NCI-H2196 treated with DMSO at 0.1 percent for 48 hours (cell line): ENCODE measurements at regions not wholly inside any gene's neighbourhood (a gene's known extent, or its start where the extent isn't known, plus 50 kb on each side); places are given as distances from the start of the nearest gene placed in this dataset.

Source experiments
- DNase-seq: peaks from one replicate; lab custom pipeline; 2025; ENCODE audit not compliant: unreplicated experiment; lab: John Stamatoyannopoulos, UW

DNA sequence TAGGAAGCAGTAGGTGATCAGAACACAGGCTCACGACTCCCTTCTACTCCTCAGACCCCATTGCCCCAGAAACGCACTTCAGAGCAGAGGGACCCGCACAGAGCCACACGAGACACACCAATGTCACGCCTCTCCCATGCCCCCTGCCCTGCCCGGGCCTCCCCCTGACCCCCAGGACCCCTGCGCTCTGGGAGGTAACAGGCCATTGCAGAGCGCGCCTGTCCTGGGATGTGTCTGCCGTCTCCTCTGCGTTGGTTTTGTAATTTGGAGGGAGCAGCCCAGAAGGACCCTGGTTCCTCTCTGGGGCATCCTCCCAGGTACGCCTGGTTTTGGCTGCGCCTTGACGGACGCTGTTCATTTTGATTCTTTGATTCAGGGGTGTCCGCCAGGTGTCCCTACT, 85.4 kb downstream of the UNCX start:
- DNase-seq = no peak

DNA sequence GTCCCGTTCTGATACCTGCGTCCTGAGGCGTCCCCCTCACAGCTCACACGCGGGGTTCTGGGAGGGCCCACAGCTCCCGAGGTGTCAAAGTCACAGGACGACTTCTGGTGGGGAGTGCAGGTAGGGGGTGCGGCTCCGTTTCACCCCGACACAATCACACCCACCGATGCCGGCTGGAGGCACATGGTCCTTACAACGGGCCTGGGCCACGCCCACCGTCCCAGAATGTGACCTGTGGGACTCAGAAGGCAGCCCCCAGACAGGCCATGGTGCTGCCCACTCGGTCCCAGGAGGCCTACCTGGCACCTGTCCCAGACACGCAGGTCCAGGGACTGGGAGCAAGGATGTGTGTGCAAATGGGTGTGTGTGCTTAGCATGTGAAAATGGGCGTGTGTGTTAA, 86.0 kb downstream of the UNCX start:
- no peak for DNase-seq

DNA sequence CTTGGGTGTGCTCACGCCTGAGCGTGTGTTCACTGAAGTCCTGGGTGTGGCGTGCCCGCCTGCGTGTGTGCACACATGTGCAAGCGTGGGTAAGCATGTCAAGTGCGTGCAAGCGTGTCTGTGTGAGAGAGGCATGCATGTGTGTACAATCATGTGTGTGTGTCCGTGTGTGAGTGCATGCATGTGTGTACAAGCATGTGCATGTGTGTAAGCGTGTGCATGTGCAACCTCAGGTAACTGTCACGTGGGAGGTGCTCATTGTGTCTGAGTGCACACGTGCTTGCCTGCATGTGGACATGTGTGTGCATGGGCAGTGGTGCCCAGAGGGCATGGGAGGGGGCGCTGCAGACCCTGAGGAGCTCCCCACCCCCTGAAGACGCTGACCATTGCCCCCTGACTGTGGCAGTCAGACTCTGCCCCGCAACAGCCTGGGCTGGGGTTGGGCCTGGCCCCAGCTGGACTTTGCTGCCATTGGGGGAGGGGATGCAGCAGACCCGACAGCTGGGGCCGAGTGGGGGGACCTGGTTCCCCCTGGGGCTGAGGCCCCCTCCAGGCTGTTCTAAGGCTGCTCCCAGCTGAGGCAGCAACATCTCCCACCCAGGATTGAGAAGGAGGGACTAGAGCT, 88.1 kb downstream of the UNCX start:
- no peak for DNase-seq

DNA sequence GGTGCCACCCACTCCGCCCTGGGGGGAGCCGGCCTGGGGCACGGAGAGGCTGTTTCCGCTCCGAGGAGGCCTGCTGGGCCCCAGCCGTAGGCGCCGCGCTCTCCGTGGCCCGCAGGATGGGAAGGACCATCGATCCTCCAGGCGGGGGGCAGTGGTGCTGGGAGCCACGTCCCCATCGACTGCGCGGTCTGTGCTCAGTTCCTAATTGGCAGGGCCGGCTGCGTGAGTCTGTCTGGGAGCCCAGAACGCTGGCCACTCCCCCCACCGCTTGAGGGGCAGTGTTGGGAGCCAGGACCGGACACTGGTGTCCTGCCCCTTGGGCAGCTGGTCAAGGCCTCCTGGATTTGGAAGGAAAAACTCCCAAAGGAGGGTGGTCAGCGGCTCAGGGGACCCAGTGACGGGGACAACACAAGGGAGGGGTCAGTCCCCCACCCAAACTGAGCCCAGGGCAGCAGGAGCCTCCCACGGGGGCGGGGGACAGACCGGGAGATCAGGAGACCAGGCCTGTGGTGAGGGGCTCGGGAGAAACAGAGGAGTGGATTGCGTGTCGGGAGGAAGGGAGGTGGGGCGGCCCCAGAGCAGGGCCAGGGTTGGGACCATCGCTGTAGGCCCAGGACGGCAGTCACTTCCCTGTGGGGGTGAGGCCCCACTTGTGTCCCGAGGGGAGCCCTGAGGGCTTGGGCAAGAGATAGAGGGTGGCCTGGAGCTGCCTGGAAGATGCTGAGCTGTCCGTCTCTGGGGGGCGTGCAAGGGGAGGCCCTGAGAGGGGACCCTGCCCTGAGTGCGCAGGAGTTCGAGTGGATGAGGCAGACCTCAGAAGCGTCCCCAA, 89.0 kb downstream of the UNCX start:
- DNase-seq = no peak

DNA sequence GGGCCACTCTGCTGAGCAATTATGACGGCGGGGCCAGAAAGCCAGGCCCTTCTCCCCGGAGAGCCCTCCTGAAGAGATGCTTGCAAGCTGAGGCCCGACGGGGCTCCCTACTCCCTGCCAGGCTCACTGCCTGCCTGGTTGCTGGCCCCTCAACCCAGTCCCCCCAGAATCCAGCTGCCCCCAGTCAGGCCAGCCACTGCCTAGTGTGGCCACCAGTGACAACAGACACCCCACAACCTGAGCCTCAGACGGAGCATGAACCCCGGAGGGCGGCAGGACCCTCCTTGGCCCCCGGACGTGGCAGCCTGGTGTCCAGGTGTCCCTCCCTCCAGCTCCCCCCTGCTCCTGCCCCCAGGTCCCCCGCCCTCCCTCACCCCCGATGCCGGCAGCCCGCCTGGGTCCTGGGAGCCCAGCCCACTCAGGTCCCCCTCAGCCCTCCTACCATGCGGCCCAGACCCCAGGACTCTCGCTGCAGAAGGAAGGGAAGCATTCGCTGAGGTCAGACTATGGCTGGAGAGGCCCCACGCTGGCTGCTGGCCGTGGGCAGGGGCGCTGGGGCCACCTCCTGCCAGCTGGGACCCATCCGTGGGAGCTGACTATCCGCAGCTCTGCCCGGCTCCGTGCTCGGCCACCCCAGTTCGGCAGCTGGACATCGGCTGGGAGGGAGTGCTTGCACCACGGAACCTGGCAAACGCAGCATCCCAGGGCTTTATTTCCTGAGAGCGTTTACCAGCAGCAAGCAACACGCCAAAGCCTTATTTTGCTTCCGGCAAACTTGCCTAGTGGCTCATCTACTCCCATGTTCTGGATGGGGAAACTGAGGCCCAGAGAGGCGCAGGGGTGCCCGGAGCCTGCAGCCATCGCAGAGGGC, 89.8 kb downstream of the UNCX start:
- DNase-seq = no peak

DNA sequence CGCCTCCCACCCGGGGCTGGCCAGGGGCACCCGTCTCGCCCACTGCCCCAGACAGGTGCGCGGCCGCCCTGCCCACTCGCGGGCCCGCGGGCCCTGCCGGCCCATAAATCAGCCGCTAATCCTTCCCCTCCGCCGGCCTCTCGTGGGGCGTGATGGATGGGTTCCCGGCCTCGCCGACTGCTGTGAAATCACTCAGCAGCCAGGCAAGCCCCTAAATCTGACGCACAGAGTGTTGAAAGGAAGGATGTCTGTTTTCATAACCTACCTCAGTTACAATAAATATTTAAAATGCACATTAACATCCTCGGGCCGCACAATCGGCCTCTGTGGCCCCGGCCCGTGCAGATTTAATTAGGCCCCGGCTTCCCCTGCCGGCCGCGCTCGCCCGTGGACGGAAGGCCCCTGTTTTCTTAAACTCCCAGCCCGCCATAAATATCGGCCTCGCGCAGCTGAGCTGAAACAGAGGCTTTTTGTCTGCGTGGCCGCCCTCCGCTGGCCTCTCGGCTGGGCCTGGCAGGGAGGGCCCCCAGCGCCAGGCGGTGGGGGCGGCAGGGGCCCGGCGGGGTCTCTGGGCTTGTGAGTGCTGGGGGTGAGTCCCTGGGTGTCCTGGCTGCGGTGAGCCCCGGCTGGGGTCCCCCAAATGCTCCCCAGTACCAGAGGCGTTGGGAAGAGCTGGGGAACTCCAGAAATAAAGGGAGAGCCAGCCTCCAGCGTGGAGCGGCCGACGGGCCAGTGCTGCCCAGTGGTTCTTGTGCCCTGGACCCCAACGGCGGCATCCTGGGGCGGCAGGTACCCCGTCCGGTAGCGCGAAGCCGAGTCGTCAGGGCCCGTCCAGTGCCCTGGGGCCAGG, 90.7 kb downstream of the UNCX start:
- no peak for DNase-seq

GRCh38 chr7:1324028-1324900, 91.6 kb downstream of the UNCX start:
- no peak for DNase-seq

- DNase-seq = no peak
Measured at GRCh38 chr7:1325246-1325645, 92.6 kb downstream of the UNCX start.

GRCh38 chr7:1325646-1326510, 93.2 kb downstream of the UNCX start:
- no peak for DNase-seq

DNA sequence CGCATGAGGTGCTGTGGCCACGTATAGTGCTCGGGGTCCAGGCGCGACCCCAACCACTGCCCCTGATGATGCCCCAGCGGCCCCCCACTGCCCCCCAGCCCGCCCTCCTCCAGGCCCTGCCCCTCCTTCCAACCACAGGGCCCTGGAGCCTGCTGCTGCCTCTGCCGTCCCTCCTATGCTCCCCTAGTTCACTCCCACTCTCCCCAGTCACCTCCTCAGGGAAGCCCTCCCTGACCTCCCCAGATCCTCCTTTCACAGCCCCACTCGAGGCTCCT, 93.8 kb downstream of the UNCX start:
- DNase-seq = no peak

DNA sequence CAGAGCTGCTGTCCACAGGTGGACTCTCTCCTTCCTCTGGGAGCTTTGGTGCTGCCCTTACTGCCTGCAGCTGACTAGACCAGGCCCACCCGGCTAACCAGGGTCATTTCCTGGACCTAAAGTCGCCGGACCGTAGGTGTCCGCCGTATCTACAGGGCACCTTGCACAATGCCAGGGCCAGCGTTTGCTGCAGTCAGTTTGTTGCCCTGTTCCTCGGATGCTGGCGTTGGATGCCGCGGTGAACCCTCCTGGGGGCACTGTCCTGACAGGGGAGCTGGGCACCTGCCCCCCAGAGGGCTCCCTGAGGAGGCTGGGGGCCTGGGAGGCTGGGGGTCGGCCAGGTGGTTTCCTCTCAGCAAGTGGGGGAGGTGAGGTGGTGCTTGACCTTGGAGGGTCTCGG, 96.6 kb downstream of the UNCX start:
- DNase-seq = no peak

GRCh38 chr7:1329966-1330800, 97.5 kb downstream of the UNCX start:
- no peak for DNase-seq

- DNase-seq = no peak
Measured at GRCh38 chr7:1330801-1331425, 98.2 kb downstream of the UNCX start.

GRCh38 chr7:1331561-1332467, 99.1 kb downstream of the UNCX start:
- DNase-seq = no peak

DNA sequence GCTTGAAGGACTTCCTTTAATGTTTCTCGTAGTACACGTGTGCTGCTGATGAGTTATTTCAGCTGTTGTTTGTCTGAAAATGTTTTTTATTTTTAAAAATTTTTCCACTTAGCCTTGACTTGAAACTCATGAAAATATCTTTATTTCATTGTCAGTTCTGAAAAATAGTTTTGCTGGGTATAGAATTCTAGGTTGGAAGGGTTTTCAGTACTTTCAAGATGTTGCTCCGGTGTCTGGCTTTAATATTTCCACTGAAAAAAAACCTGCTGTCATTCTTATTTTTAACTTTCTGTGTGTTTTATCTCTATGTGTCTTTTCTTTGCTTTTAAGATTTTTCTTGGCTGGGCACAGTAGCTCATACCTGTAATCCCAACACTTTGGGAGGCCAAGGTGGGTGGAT, 103.8 kb downstream of the UNCX start:
- DNase-seq = no peak

DNA sequence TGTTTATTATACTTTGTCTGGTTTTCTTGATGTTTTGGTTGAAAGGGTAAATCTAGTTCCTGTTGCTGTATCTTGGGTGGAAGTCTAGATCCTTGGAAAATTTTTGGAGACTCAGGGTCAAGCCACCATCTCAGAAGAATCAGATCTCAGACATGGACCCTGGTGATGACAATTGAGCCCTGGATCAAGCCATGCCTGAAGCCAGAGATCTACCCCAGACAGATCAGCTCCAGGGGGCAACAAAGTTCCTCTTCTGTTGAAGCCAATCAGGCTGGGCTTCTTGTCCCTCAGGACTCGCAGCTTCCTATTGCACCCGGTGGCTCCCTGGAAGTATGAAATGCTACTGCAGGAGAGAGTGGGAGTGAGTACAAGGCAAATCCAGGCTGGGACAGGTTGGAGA, 106.9 kb downstream of the UNCX start:
- no peak for DNase-seq

GRCh38 chr7:1340031-1340430, 107.4 kb downstream of the UNCX start:
- no peak for DNase-seq
